RCC 7860 (cell line): ENCODE measurements at regions not wholly inside any gene's neighbourhood (a gene's known extent, or its start where the extent isn't known, plus 50 kb on each side); places are given as distances from the start of the nearest gene placed in this dataset.

Source experiments
- DNase-seq: peaks from one replicate; pipeline ENCODE4 v3.0.0-alpha.2; 2015; ENCODE audit warnings: low spot score
- FAIRE-seq: peaks from 2 replicates; lab custom pipeline; 2012; peaks lifted over from hg19 to GRCh38; lab: Jason Lieb, UNC

DNA sequence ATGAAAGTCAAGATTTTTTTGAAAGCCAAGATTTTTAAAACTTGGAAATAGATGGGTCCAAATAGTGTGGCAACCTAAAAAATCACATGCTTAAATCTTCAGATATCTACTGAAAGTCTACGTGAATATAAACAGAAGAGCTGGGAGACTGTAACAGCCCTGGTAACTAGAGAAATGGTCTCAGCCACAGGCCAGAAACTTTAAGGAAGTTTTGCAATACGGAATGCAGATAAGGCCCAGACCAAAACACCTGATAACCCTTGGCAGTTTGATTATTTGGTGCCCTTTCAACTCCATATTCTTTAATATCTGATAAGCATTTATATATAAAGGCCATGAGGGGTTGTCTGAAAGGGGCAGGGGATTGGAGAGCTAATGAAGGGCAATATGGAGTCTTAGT is 537.3 kb upstream of the TGFBR2 start:
- FAIRE-seq: no peak
- DNase-seq: no peak

DNA sequence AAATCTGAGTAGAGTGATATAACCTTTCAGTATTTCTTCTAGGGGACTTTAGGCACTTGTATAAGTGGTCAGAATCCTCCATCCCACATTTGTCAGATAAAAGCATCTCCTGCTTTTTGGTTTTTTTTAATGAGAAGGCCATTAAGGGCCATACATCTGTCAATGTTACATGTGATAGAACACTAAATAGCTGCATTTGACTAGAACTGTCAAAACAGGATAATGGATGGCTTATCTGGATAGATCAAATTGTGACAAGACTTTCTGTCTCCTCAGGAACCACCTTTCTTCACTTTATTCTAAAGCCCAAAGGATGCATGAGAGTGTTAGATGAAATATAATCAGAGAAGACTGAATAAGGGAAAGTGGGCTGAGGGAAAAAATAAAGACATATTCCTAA is 533.4 kb upstream of the TGFBR2 start:
- no peak for FAIRE-seq

DNA sequence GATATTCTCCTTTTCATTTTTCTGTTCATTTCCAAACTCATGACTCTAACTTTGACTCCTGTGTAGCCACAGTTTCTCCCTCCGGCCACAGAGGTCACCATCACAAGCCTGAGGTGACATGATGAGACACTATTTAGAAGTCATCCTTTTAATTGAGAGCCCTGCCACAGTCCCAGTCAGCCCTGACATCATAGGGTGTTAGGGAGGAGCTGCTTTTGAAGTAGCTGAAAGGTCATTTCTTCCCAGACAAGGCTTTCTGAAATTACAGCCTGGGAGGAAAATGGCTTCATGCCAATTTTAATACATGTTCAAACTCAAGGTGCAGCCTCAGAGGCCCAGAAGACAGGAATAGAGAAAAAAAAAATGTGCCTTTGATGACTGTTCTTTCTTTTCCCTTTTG is 532.8 kb upstream of the TGFBR2 start:
- no peak for FAIRE-seq
- DNase-seq: no peak

More for the DNA sequence above, 533.4 kb upstream of the TGFBR2 start:
- DNase-seq: no peak

DNA sequence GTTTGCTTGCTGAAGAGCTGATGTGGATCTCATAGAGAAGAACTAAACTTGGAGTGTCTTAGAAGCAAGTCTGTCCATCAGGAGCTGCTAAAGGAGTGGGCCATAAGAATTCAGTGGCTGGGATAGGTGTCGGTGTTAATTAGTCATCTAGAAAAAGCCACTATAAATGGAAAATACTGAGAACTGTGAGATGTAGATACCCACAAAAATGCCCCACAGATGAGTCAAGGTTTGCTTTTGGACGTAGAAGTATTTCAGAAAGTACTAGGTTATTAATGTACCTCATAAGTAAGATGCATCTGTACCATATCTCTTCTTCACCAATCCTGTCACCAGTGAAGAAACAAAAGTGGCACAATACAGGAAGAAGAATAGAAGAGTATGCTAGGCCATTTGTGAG is 530.9 kb upstream of the TGFBR2 start:
- DNase-seq: peak; percentile 34
- FAIRE-seq: no peak

DNA sequence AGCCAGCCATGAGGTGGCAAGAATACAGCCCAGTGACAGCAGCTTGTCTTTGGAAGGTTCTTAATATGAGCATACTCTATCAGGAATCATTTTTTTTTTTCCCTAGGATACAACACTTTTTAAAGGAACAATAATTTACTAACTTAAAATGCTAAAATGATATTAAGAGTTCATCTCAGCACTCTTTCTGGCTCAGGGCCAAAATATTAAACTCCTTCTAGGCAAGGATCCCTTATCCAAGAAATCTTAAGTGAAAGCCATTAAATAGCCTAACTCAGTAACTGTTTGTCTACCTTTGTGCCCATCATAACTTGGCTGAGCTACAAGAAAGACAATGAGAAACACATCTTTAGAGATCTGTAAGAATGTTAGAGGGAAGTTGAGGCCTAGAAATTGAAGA is 529.5 kb upstream of the TGFBR2 start:
- no peak for DNase-seq
- no peak for FAIRE-seq

DNA sequence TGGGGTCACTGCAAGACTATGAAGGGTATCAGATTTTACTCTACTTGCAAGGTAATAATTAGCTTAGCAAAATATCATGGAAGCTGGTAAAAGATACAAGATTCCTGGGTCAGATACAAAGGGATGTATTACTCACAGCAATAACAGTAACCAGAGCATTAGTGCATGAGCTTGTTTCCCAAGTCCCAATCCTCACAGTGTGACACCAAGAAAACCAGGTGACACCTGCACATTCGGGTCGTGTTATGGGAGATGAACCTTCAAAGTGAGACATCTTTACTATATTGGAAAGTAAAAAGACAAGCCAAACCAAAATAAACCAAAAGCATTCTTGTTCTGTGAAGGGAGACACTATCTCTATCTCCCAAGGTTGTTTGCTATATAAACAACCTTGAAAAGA is 528.7 kb upstream of the TGFBR2 start:
- DNase-seq: no peak
- no peak for FAIRE-seq

DNA sequence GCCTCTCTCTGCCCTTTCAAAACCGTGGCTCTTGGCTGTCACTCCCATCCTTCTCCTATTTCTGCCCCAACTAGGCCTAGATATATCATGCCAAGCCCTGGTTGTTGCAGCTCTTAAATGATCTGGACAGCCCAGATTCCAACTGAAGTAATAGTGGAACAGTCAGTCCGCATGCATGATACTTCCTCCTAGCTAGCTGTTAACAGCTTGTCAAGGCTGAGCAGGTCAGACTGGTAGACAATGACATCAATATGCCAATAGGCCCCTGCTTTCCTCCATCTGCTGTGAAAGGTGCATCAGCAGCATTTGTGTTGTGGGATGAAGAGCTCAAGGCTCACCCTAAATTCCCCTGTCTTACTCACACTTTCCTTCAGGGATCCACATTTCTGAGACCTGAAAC is 527.7 kb upstream of the TGFBR2 start:
- DNase-seq (no peak), FAIRE-seq (no peak)

DNA sequence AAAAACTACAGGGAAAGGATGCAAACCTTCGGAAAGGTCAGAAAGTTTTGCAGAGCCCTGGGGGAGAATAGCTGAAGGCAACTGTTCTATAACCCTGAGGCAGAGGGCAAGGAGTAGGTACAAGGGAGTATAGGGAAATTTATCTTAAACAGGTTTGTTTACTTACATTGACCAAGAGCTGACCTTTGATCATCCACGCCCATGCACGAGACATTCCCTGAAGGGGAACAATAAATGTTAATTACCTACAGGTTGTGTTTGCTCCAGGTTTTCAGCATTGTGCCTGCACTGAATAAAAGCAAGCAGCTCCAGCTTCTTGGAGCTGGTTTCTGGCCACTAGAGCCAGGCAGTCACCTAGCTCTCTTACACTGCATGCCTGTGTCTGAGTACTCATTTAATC is 524.5 kb upstream of the TGFBR2 start:
- FAIRE-seq: no peak
- no peak for DNase-seq

DNA sequence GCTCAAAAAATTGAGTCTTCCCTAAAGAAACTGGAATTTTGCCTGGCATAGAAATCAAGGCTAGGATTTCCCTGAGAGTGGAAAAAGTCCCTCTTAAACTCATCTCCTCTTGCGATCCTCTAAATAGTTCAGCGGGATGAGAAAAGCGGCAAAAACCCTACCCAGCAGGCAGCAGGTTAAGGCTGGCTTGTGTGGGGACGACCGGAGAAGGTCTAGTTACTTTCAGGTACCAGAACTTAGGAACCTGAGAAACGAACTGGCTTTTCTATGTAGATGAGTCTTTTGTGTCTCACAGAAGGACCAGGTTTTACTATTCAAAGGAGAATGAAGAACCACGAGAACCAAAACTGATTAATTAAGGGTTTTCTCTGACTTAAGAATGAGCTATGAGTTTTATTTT is 523.7 kb upstream of the TGFBR2 start:
- FAIRE-seq (no peak), DNase-seq (no peak)

DNA sequence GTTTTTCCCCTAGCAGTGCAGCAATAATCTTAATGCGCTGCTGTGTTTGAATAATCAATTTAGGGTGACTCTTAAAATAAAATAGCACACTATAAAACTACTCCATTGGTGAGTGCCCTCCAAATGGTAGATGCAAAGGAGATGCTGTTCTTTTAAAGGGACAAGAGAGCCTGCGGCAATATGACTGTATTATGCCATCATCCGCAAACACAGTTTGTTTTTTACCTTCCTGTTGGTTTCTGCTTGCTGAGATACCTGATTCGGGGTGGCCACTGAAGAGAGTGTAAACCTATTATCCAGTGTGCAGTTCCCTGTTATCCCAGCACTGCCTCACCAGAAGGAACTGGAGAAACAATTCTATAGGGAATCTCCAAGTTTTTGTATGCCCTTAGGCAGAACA is 523.1 kb upstream of the TGFBR2 start:
- no peak for DNase-seq
- no peak for FAIRE-seq

DNA sequence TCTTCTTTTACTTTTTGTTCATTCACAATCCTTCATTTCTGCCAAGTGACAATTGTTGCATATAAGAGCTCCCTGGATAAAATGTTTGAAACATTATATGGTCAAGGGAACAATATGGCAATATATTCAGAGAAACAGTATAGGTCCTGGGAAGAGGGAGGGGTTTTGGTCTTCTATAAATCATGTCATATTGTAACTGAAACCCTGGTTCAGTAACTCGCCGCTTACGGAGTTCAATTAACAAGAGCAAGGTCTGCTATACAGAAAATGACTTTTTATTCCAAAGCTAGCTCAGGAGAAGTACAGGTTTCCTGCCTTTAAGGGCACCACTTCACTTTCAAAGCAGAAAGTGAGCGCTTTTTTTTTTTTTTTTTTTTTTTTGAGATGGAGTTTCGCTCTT is 522.1 kb upstream of the TGFBR2 start:
- DNase-seq: no peak
- FAIRE-seq: no peak

DNA sequence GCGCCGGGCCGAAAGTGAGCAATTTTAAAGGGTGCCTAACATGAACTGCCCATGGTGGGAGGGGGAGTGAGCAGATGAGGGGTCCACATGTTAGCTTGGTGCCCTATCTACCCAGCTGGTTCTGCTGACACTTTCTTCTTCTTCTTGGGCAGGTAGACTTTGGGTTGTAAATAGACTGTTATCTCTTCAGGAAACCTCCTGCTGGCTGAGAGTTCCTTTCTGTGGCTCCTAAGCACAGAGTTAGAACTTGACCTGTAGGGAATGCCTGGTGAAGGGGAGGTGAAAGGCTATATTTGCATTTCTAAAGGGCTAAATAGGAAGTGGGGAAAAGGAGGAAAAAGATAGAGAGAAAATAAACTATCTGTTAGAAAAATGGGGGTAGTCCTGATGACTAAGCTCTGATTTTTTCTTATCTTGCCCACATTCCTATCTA is 521.4 kb upstream of the TGFBR2 start:
- FAIRE-seq (no peak), DNase-seq (peak; percentile 7)

DNA sequence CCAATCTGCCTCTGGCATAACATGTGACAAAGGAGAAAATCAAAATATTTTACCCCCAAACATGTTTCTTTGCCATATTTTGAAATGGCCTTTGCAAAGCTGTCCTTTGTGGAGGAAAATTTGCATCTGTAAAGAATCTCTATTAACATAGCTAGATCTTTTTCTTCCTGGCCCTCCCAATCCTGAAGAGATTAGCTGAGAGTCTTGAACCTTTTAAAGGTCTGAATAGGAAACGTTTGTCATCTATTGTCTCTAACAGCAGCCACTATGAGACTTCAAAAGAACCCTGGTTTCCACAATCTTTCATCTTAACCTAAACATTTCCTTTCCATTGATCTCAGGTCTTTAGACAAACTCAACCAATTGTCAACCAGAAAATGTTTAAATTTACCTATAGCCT is 520.9 kb upstream of the TGFBR2 start:
- DNase-seq (no peak), FAIRE-seq (no peak)

DNA sequence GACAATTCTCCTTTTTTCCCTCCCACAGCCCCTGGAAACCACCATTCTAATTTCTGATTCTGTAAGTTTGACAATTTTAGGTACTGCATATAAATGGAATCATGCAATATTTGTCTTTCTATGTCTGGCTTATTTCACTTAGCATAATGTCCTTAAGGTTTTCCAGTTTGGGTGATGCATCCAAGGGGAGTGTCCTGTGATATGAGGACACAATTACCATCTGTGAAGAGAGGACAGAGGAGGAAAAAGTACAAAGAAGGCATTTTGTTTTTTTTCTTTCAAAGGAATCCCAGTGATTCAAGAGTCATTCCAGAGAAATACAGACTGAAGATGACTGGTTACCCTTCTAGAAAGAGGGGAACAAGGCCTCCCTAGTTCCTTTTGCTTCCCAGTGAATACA is 514.7 kb upstream of the TGFBR2 start:
- DNase-seq (no peak), FAIRE-seq (no peak)

DNA sequence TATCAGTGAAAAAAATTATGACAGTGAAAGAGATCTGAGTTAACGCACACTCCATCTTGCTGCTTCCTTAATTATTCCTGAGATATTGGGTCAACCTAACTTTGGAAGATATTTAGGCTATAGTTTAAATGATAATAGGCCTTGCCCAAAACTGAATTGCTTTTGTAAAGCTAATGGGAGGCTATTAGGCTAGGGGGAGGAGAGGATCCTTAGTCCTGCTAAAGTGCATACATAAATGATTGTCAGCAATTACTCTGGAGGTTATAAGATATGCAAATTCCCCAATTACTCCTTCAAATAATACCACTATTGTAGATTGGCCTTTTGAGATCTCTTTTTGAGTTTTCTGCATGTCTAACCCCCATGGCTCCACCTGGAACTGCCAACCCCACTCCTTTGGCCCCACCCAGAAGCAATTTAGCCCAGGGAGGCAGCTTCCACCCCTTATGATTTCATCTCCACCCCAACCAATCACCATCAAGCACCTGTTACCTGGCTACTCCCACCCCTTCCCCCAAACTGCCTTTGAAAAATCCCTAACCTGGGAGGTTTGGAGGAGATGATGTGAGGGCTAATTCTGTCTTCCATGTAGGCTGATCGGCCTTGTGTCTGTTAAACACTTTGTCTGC is 509.3 kb upstream of the TGFBR2 start:
- no peak for FAIRE-seq

DNA sequence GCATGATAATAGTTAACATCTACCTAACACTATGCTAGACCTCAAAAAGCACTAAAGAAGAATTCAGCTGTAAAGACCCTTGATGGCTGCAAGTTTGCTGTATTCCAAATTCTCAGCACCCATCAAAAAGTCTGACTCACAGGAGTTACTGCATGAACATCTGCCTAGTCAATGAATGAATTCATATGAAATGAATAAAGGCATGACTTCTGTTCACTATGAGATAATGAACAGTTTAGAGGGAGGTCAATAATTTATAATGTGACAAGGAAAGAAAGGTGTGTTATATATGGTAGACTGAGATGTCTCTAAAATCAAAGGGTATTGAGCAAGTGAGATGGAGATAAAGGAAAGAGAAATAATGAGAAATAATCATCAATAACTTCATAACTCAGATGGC is 508.2 kb upstream of the TGFBR2 start:
- DNase-seq: no peak
- no peak for FAIRE-seq

More for the DNA sequence above, 509.3 kb upstream of the TGFBR2 start:
- no peak for DNase-seq

DNA sequence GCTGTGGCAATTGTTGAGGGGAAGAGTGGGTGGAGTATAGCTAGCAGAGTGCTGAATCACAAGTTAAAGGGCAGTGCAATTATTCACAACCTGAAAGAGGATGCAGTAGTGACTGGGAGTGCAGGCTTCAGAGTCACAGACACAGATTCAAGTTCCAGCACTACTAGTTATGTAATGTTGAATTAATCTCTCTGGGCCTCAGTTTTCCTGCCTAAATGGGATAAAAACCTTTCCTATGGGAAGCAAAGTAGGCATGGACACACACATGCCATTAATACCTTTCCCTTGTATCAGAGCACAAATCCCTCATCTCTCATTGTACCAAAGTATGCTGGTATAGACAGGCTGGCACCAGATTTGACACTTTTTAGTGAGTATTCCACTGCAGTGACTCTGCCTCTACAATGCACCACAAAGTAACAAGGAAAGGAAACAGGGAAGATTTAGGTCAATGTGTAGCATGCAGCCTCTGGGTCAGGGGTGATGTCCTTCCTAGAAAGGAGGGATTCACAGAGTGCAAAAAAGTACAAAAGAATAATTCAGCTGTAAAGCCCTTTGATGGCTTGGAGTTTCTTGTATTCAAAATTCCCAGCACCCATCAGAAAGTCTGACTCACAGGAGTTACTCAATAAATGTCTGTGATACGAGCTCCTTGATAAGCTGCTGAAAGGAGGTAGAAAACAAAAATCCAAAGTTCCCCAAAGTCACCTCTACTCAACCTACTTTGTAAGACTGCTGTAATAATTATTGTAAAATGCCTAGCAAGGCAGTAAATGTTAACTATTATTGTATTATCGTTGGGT is 507.5 kb upstream of the TGFBR2 start:
- DNase-seq (peak; percentile 17), FAIRE-seq (no peak)

DNA sequence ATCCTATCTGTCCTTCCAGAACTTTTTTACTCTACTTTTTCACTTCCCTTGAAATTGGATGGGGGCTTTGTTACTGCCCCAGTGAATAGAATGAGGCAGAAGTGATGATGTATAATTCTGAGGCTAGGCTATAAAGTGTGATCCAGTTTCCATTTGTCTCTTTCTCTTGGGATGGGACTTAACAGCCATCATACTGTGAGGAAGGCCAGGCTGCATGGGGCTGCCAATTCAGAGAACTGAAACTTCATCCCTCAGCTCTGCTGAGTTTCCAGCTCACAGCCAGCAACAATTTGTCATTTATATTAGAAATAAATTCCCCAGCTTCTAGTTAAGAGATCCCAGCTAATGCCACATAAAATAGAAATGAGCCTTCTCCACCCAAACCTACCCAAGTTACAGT is 504.0 kb upstream of the TGFBR2 start:
- FAIRE-seq (no peak), DNase-seq (no peak)

DNA sequence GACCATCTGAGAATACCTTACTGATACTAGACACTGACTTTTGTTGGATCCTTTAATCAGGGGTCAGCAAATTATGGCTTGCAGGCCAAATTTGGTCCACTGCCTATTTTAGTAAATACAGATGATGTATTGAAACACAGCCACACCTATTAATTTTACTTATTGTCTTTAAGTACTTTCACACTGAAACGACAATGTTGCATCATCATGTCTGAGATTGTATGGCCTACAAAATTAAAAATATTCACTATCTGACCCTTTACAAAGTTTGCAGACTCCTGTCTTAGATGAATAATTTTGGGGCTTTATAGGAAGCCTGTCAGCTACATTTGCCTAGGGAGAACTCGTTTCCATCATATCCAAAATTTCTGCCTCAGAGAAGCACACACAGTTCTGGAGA is 503.2 kb upstream of the TGFBR2 start:
- FAIRE-seq (no peak), DNase-seq (no peak)

DNA sequence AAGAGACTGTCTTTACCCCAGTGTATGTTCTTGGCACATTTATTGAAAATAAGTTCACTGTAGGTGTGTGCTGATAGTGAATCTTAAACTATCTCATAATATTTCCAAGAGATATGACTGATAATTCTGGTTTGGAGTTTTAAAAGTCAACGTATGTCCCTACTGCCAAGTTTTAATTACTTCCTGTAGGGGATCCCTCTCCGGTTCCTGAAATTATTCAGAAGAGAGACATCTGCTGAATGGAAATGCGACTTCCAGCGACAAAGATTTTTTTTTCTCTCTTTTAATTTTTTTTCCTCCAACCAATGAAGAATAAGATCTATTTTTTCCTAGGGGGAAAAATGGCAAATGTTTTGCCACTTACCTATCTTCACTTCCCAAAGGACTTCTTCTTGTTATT is 498.9 kb upstream of the TGFBR2 start:
- DNase-seq: no peak
- FAIRE-seq: no peak

DNA sequence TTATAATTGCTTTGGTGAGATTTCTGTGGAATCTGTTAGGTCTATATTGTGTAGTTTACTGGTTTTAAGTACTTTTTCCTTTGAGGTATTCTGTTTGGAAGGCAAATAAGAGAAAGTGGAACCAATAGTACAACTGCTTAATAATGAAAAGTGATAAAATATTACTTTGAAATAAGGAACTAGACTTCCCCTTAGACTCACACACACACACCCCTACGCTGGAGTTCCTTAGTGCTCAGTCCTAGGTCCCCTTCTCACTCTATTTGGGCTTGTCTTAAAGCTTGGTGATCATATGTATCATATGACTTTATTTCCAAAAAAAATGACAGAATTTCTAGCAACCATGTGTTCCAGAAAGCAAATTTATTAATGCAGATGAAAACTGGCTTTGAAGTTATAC is 494.0 kb upstream of the TGFBR2 start:
- DNase-seq: no peak
- FAIRE-seq: no peak

DNA sequence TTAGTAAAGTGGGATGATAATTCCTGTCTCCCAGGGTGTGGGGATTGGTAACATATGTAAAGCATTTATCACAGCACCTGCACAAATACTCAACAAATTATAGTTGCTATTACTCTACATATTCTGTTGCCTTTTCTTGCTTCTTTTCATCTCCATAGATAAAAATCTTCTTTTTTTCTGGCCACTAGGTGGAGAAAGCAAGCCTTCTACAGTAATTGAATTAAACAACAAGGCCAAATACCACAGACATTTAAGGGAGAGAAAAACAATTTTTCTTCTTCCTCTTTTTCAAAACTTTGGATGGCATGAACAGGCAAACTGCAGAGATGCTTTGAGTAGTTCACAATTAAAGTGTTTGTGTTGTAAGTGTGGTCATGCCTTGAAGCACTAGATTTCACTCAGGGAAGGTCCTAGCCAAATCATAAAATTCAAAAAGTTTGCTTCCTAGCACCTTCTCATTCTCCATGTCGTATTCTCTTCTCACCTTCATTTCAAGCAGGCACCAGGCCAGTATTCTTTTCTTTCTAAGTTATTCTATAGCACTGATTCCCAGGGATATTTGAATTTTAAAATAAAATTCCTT is 493.4 kb upstream of the TGFBR2 start:
- FAIRE-seq: peak; percentile 26
- DNase-seq: peak; percentile 24
